ENCODE measurements at regions not wholly inside any gene's neighbourhood (a gene's known extent, or its start where the extent isn't known, plus 50 kb on each side); places are given as distances from the start of the nearest gene placed in this dataset.

DNA sequence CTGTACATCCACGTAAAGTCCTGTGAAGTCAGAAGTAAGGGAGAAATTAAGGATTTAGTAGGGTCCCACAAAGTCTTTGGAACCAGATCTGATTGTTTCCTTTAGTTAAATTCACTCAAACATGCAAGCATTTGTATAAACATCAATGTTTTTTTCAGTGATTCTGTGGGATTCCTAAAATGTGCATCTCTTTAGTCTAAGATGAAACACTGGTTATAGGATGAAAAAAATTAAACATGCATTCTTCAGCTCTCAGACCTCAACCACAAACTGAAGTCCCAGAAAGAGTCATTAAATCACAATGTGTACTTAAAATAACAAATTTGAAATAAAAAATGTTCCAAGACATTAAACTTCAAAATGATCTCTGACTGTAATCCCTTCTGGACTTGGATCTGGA is 76.5 kb upstream of the APCDD1 start:
- no peak overlapping the region for H3K4me3 ChIP-seq (ENCODE audit: low read depth, low read length)
- TF ChIP-seq, protein P1, sequence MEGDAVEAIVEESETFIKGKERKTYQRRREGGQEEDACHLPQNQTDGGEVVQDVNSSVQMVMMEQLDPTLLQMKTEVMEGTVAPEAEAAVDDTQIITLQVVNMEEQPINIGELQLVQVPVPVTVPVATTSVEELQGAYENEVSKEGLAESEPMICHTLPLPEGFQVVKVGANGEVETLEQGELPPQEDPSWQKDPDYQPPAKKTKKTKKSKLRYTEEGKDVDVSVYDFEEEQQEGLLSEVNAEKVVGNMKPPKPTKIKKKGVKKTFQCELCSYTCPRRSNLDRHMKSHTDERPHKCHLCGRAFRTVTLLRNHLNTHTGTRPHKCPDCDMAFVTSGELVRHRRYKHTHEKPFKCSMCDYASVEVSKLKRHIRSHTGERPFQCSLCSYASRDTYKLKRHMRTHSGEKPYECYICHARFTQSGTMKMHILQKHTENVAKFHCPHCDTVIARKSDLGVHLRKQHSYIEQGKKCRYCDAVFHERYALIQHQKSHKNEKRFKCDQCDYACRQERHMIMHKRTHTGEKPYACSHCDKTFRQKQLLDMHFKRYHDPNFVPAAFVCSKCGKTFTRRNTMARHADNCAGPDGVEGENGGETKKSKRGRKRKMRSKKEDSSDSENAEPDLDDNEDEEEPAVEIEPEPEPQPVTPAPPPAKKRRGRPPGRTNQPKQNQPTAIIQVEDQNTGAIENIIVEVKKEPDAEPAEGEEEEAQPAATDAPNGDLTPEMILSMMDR (IDR thresholded peaks at IDR 0.05; ENCODE audit: borderline replicate concordance, insufficient read depth, low read depth, low read length) = no peak

DNA sequence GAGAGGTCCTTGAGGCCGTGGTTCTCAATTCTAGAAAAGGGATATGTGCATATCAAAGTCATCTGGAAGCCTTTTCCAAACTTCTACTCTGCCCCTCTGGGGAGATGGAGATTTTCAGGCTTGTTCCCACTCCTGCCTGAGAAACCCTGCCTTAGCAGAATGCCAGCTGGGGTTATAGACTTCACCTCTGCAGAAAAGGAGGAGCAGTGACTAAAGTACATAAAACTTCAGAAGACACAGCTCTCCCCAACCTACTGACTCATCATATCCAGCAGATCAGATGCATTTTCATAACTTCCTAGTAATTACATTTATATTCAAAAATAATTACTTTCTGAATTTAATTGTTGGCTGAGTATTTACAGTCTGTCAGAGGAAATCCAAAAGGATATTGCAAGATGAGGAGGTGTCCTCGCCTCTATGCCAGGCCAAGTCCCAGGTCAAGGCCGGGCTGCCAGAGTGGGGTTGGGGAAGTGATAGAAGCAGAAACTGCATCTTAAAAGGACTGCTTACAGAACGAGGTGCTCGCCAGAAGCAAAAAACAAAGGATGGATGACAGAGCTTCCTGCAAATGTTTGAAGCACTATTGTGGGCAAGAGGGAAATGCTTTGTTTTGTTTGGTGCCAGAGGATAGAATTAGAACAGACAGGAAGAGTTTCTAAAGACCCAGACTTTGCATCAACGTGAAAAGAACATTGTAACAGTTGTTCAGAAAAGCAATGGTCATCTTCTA is 75.6 kb upstream of the APCDD1 start:
- TF ChIP-seq, protein P1 (IDR thresholded peaks at IDR 0.05; ENCODE audit: borderline replicate concordance, insufficient read depth, low read depth, low read length) = no peak

DNA sequence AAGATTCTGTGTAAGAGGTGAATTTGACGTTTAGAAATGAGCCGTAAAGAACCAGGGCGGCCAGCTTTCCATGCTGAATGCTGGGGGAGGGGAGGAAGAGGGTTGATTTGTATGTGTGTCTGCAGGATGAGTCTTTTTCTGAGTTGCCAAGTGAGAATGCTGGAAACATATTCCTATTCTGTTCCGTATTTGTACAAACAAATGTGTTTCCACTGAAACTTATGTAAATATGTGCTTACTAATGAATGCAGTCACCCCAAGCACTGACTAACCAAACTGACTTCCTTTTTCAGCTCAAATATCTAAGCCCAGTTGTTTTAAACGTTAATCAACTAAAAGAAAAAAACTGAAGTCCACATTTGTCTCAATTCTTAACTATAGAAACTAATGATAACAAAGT is 74.9 kb upstream of the APCDD1 start:
- TF ChIP-seq, protein P1 (IDR thresholded peaks at IDR 0.05; ENCODE audit: borderline replicate concordance, insufficient read depth, low read depth, low read length) = no peak
- no peak overlapping the region for H3K4me3 ChIP-seq (ENCODE audit: low read depth, low read length)

More for the DNA sequence above, 75.6 kb upstream of the APCDD1 start:
- no peak overlapping the region for H3K4me3 ChIP-seq (ENCODE audit: low read depth, low read length)

DNA sequence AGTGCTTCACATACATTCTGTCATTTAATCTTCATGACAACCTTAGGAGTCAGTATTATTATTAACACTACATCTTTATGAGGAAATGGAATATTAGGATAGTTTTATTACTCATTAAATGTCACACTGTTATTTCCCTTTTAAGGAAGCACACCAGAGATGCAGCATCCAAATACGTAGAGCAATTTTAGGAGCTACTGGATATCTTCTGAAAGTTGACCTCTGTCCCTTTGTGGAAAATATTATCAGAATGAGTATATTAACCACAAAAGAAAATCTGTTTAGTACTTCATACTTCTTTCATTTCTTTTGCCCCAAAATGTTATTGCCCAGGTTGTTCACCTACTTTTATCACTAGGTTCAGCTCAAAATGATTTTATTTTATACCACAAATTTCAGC is 72.9 kb upstream of the APCDD1 start:
- no peak overlapping the region for H3K4me3 ChIP-seq (ENCODE audit: low read depth, low read length)
- TF ChIP-seq, protein P1 (IDR thresholded peaks at IDR 0.05; ENCODE audit: borderline replicate concordance, insufficient read depth, low read depth, low read length) = no peak

DNA sequence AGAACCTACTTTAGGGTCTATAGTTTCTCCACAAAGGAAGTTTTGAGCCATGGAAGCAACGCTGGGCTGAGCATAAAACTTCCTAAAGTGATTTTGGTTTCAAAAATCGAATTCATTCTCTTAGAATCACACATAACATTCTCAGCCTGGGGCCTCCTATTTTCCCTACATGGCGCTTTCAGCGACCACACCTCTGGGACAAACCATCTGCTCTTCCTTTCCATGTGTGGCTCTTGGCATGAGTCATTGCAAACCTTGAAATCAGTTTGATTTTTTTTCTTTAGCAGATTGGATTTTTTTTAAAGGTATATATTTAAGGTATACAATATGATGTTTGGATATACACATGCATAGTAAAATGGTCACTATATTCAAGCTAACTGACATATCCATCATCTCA is 72.5 kb upstream of the APCDD1 start:
- TF ChIP-seq, protein P1 (IDR thresholded peaks at IDR 0.05; ENCODE audit: borderline replicate concordance, insufficient read depth, low read depth, low read length) = no peak

DNA sequence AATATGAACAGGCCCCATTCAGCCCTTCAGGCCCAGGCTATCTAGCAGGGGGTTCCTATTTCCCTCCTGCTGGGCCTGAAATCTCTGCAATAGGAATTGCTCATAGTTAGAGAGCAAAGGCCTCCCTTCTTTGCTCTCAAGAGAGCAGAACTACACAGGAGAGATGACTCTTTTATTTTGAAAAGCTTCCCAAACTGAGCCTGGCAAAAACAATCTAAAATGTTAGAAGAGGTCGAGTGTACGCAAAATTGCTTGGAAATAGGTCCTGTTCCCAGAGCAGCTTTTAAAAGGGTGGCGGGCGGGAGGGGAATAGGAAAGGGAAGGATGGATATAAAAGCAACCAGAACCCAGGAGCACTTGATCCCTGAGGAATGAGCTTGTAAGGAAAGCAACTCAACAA is 68.4 kb upstream of the APCDD1 start:
- TF ChIP-seq, protein P1 (IDR thresholded peaks at IDR 0.05; ENCODE audit: borderline replicate concordance, insufficient read depth, low read depth, low read length) = no peak

More for the DNA sequence above, 72.5 kb upstream of the APCDD1 start:
- no peak overlapping the region for H3K4me3 ChIP-seq (ENCODE audit: low read depth, low read length)

DNA sequence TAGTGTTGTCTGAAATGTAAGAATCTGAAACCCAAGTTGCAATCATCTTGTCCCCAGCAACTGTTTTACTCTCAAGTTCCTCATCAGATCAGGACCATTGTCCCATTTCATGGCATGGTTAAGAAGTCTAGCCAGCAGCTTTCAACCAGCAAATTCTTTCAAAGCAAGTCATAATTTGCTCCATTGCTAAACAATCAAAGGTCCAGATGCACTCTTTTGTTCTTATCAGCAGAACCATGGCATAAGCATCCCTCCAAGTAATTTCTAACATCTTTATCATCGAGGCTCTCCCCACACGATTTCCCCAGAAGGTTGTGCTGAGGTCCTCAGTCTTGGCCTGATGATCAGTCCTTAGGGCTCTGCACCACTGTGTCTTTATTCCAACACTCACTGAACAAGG is 67.5 kb upstream of the APCDD1 start:
- H3K4me3 ChIP-seq (ENCODE audit: low read depth, low read length) = no peak overlapping the region
- TF ChIP-seq, protein P1 (IDR thresholded peaks at IDR 0.05; ENCODE audit: borderline replicate concordance, insufficient read depth, low read depth, low read length) = no peak

More for the DNA sequence above, 68.4 kb upstream of the APCDD1 start:
- no peak overlapping the region for H3K4me3 ChIP-seq (ENCODE audit: low read depth, low read length)
